HK-2 (cell line): ENCODE measurements at regions not wholly inside any gene's neighbourhood (a gene's known extent, or its start where the extent isn't known, plus 50 kb on each side); places are given as distances from the start of the nearest gene placed in this dataset.
A peak's percentile ranks its signal among the peaks of the same experiment; 100 is the strongest.

Experiments
- DNase-seq: peaks from one replicate; pipeline ENCODE4 v3.0.0-alpha.2; 2018; ENCODE audit not compliant: unreplicated experiment

- peak; percentile 18 for DNase-seq
Observed at GRCh38 chr3:168248383-168249204, 152.9 kb upstream of the GOLIM4 start.

- DNase-seq: no peak
Observed at GRCh38 chr3:168241156-168241555, 145.4 kb upstream of the GOLIM4 start.

GRCh38 chr3:168239287-168239686 lies 143.6 kb upstream of the GOLIM4 start:
- DNase-seq: no peak

GRCh38 chr3:168233001-168233400 lies 137.3 kb upstream of the GOLIM4 start:
- DNase-seq: no peak

GRCh38 chr3:168223085-168223484 lies 127.4 kb upstream of the GOLIM4 start:
- DNase-seq: no peak

- no peak for DNase-seq
Observed at GRCh38 chr3:168220556-168220955, 124.8 kb upstream of the GOLIM4 start.

GRCh38 chr3:168219530-168219929 lies 123.8 kb upstream of the GOLIM4 start:
- DNase-seq: no peak

- DNase-seq: no peak
Observed at GRCh38 chr3:168218600-168218999, 122.9 kb upstream of the GOLIM4 start.

- DNase-seq: no peak
Observed at GRCh38 chr3:168216851-168217250, 121.1 kb upstream of the GOLIM4 start.

- DNase-seq: no peak
Observed at GRCh38 chr3:168213920-168214319, 118.2 kb upstream of the GOLIM4 start.

GRCh38 chr3:168212664-168213285 lies 117.1 kb upstream of the GOLIM4 start:
- DNase-seq: no peak

- DNase-seq: no peak
Observed at GRCh38 chr3:168205451-168205850, 109.7 kb upstream of the GOLIM4 start.

- DNase-seq: no peak
Observed at GRCh38 chr3:168197162-168197561, 101.4 kb upstream of the GOLIM4 start.

GRCh38 chr3:168191856-168192255 lies 96.1 kb upstream of the GOLIM4 start:
- no peak for DNase-seq

GRCh38 chr3:168187233-168187632 lies 91.5 kb upstream of the GOLIM4 start:
- no peak for DNase-seq

GRCh38 chr3:168186293-168186983 lies 90.7 kb upstream of the GOLIM4 start:
- DNase-seq: no peak

- no peak for DNase-seq
Observed at GRCh38 chr3:168183774-168184173, 88.0 kb upstream of the GOLIM4 start.

GRCh38 chr3:168168743-168169142 lies 73.0 kb upstream of the GOLIM4 start:
- DNase-seq: no peak

GRCh38 chr3:168165390-168166269 lies 69.9 kb upstream of the GOLIM4 start:
- DNase-seq: peak; percentile 24

- no peak for DNase-seq
Observed at GRCh38 chr3:168162172-168162571, 66.4 kb upstream of the GOLIM4 start.

GRCh38 chr3:168161696-168162095 lies 66.0 kb upstream of the GOLIM4 start:
- DNase-seq: no peak

- no peak for DNase-seq
Observed at GRCh38 chr3:168157903-168158302, 62.2 kb upstream of the GOLIM4 start.
